Liver (tissue), 3 donors: ENCODE measurements at regions not wholly inside any gene's neighbourhood (a gene's known extent, or its start where the extent isn't known, plus 50 kb on each side); places are given as distances from the start of the nearest gene placed in this dataset.

Experiments used
- CTCF ChIP-seq: fragments of 150-350 bp; IDR thresholded peaks from 2 replicates; pipeline ENCODE4 v1.5.1; 2017; ENCODE audit warnings: improper control_type of control experiment, low read depth, low read length; ENCODE audit not compliant: missing input control
- SP1 ChIP-seq: IDR thresholded peaks from 2 replicates; pipeline ENCODE4 v1.6.1; 2018; ENCODE audit warnings: antibody characterized with exemption, mild to moderate bottlenecking
- TAF1 ChIP-seq: conservative IDR thresholded peaks from 2 replicates; pipeline ENCODE4 v1.6.1; 2016; ENCODE audit warnings: antibody characterized with exemption, mild to moderate bottlenecking
- donor health status: healthy.
- donor health status: healthy.

- no peak for TF ChIP-seq SP1
- no peak for TF ChIP-seq CTCF
- no peak for TF ChIP-seq TAF1
Measured at GRCh38 chr2:103896182-103896581, 957.7 kb upstream of the POU3F3 start.
